ENCODE measurements at regions not wholly inside any gene's neighbourhood (a gene's known extent, or its start where the extent isn't known, plus 50 kb on each side); places are given as distances from the start of the nearest gene placed in this dataset.

DNA sequence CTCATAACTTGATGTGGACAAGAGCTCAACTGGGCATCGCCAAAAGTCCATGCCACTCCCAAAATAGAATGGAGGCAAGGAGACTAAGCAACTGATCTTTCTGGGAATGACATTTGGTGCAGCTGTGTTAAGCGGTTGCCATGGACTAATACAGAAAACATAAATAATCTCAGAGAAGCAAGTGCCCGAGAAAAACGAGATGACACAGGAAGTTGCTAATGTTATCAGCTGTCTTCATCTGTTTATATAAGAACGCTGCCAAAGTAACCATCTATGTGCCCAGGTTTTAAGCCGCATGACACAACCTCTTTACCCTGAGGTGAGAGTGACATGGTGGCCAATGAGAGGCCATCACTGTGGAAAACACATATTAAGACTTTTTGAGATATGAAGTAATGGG lies 54.9 kb upstream of the SACS start:
- peak; percentile 59 for DNase-seq (ENCODE audit: low read depth, low spot score)
- no peak overlapping the region for H3K27ac ChIP-seq

DNA sequence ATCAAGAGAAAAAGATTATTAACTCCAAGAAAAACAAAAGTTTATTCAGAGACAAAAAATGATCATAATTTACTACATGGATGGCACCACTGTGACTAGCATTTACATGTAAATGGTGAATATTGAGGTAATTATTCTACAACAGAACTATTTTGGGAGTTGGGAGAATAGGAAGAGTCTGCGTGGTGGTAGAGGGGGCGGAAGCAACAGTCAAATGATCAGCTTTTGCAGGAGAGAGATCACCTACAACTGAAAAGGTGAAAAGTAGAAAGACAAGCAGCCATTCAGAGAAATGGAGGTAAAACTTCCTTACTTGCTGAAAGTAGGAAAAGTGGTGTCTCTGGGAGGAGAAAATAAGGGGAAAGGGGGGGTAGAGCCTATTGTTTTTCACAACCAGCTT lies 62.8 kb upstream of the SACS start:
- H3K27ac ChIP-seq = no peak overlapping the region
- DNase-seq (ENCODE audit: low read depth, low spot score) = no peak

DNA sequence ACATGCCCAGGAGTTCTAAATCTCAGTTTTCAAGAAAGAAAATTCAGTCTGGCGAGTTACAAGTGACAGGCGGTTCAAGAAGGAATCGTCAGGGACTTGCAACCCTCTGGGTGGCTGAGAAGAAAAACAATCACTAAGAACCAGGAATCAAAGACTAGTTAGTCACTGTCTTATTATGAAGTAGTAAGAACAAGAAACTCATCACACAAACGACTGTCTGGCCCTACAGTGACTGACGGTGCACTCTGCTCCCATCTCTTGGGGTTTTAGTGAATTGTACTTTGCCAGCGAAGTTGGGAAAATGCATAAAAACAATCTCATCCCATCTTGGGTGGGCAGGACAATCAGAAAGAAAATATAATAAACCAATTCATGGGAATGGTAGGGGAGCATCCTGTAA lies 63.7 kb upstream of the SACS start:
- DNase-seq (ENCODE audit: low read depth, low spot score) = no peak
- no peak overlapping the region for H3K27ac ChIP-seq

DNA sequence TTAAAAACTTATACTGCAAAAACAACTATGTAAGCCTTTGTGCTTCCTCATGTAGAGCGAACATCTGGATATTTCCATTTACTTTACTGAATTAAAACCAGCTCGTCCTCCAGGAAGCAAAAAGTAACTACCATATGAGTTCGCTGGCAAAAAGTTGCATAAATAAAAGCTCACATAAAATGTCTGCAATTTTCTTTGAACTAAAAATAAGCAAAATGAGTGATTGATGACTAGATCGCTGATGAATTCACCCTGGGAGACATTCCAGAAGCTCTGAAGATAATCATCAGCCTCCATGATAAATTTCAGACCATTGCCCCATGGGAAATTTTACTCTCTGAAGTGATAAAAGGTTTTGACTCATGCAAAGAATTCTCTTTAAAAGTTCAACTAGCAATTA lies 67.3 kb upstream of the SACS start:
- no peak overlapping the region for H3K27ac ChIP-seq
- DNase-seq (ENCODE audit: low read depth, low spot score) = no peak

DNA sequence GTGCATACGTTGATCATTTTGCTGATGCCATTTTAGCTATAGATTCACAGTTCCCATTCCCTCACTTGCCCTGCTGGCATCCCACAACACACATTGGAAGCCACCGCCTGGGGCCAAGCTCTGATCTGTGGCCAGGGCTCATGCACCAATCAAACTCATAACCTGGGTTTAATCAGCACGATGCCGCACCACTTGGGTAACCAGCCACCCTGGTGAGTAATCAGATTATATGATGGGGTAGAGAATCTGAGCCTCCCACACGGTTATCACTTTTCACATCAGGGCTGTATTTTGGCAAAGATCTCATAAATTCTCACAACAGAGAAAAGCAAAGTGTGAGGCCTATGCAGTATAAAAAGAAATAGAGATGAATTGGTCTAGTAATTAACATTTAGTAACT lies 66.0 kb upstream of the TNFRSF19 start:
- H3K27ac ChIP-seq = no peak overlapping the region
- no peak for DNase-seq (ENCODE audit: low read depth, low spot score)

DNA sequence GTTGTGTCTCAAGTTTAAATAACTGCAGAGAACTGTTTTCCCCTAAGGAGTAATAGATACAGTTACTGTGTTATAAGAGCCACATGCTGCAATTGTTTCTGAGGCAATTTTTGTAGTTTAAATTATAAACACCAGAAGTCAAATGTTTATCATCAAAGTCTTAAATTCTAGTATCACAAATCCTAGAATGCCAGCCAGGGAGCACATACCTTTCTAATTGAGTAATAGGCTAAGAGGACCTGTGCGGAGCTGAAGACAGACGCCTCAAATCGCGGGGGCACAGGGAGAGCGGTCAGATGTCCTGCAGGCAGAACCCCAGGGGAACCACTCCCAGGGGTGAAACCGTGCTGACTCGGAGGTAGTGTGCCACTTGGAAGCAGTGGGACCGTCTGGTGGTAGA lies 65.2 kb upstream of the TNFRSF19 start:
- H3K27ac ChIP-seq = no peak overlapping the region
- no peak for DNase-seq (ENCODE audit: low read depth, low spot score)

DNA sequence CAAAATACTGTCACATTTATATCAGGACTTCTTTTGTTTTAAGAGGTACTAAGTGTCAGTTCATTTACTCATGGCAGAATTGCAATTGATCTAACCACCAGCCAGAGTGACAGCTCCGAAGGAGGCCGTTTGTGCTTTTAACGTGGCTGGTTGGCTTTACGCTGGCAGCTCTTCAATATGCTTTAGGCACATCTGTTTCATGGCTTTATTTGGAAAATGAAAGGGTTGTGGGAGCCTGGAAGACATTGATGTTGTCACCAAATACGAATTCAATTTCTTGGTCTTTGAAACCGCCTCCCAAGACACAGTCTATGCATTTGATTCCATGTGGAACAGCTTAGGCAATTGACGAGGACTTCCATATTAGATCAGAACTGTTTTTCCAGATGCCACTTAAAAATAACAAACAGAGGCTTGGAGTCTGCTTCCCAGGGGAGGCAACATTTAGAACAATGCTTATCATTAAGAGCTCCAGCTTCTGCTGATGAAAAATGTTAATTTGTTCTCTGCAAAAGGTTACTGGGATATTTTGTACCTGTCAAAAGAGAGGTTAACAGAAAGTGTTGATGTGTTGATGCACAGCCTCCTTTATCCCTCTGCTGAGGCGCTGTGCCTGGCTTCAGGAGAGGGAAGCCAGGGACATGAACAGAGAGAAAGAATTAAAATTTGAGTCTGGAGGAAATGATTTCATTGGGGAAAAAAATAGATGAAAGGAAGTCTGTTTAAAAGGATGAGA lies 64.0 kb upstream of the TNFRSF19 start:
- no peak overlapping the region for H3K27ac ChIP-seq

DNA sequence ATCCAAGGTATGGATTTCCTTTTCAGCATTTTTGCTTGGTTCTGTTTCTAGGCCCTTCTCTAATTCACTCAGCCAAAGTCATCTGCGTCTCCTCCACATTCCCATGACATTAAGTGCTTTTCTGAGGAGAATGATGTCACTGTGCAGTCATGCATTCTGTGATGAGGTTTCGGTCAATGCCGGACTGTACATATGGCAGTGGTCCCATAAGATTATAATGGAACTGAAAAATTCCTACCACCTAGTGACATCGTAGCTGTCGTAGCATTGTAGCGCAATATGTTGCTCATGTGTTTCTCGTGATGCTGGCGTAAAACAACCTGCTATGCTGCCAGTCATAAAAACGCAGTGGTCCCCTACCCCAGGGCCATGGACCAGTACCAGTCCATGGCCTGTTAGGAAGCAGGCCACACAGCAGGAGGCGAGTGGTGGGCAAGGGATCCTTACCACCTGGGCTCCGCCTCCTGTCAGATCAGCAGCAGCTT lies 63.4 kb upstream of the TNFRSF19 start:
- DNase-seq (ENCODE audit: low read depth, low spot score) = no peak
- no peak overlapping the region for H3K27ac ChIP-seq

More for the DNA sequence above, 64.0 kb upstream of the TNFRSF19 start:
- no peak for DNase-seq (ENCODE audit: low read depth, low spot score)

DNA sequence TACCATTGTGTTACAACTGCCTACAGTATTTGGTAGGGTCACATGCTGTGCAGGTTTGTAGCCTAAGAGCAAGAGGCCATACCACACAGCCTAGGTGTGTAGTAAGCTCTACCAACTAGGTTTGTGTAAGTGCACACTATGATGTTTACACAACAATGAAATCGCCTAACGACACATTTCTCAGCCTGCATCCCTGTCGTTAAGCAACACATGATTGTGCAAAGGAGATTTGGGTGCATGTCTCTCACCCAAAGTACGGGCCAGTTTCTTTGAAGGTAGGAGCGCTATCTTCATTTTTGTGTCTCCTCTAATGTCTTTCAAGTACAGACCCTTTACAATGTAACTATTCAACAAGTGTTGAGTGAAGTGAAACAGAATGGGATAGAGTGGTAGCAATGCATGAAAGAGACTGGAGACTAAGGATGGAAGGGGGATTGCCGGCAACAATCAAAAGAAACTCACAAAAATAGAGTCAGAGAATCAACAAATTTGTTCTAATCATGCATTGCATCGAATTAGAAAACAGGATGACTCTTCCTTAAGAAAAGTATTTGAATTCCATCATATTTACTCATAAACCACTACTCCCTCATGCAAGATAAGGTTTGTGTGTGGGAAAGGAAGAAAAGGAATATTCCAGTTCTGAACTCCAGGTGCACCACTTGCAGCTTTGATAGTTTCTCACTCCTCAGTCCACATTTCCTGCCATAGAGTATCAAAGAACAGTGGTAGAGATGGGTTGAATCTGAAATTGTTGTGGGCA lies 60.2 kb upstream of the TNFRSF19 start:
- peak overlapping the region; percentile 45 for H3K27ac ChIP-seq
- DNase-seq (ENCODE audit: low read depth, low spot score) = no peak

DNA sequence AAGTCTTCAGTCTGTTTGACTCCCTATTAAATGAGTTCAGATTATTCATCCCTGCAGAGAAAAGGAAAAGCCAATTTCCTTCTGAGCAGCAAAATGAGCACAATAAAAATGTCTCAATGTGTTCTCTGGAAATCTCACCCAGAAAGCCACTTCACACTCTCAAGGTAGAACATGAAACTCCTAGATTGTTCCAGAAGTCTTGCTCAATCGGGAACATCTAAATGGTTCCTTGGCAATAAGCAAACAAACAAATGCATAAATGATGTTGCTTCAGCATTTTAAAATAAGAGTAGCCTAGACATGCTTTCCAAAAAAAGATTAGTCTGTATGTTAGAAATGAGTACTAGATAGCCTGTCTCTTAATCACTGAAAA lies 59.7 kb upstream of the TNFRSF19 start:
- DNase-seq (ENCODE audit: low read depth, low spot score) = peak; percentile 33
- H3K27ac ChIP-seq = peak overlapping the region; percentile 45

DNA sequence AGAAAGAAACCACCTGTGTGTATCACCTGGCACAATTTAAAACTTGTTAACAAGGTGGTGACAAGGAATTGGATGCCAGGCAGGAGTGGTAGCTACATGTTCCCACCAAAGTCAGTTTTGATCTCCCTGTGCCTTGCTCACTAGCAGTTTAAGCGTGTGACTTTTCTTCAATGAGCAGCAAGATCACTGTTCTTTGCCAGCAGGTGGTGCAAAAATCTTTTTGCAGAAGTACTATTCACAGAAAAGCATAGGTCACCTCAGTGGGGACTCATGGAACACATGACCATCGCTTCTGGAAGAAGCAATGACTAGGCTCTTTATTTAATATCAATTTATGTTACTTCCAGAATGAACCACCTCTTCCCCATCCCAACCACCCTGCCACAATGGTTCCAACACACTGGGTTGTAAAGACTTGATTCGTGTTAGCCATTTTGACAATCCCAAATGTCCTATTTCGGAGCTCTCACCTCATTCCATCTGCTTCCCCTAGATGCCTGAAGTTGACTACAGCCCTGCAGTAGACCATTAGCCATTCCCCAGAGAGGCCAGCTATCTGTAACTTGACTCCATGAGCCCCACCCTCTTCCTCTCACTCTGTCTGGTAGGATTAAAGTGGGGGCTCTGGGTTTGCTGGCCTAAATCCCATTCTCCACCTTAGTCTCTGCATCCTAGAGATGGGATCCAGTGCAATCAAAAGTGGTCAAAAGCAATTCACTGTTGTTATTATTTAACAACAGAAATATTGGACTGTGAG lies 59.1 kb upstream of the TNFRSF19 start:
- no peak for DNase-seq (ENCODE audit: low read depth, low spot score)
- H3K27ac ChIP-seq = peak overlapping the region; percentile 45

DNA sequence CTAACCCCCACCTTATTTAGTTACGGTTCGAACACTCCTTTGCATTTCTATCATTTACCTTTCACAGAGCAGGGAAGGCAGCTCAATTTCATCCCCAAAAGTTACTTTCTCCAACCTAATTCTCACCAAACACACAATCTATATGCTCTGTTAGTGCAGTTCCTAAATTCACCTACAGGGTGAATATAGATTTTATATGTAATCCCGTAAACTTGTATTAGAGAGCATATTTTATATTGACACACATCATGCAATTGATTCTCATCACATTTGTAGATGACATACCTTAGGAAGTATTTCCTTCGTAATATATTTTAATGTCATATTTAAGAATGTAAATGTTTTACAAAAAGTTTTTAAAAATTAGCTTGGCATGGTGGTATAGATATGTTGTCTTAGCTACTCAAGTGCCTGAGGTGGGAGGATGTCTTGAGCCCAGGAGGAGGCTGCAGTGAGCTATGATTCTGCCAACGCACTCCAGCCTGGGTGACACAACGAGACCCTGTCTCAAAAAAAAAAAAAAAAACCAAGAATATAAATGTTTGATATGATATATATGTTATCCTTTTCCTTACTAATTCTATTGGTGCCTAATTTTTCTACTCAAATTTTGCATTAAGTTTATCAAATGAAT lies 57.3 kb upstream of the TNFRSF19 start:
- DNase-seq (ENCODE audit: low read depth, low spot score) = no peak
- H3K27ac ChIP-seq = no peak overlapping the region

DNA sequence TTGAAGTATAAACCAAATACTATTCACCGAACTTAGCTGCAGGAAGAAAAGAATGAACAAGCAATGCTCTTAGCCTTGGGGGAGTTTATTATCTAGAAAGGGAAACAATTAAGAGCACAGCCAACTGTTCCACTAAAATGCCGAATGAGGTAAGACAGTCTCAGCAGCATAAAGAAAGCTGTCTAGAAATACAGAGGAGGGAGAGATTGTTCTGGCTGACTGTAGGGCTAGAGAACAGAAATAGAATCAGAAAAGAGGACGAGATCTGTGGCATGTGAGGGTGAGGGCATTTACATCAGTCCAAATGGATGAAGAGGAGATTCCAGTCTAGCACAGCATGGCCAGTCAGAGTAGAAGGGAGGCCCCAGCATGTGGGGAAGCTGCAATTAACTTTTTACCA lies 56.8 kb upstream of the TNFRSF19 start:
- no peak overlapping the region for H3K27ac ChIP-seq

DNA sequence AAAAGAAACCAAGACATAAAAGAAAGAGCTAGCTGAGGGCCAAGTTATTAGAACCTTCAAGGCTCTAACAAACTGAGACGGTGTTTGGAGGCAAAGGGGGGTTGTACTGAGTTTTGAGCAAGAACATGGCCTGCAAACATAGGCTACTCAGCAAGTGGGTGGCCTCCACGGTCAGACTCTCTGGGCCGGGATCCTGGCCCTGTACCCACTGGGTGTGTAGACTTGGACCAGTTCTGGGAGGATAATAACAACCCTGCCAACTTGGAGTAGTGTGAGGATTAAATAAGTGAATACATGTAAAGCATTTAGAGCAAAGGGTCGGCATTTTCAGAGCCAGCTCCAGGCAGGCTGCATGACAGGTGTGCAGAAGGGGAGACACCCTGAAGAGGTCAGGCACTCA lies 56.1 kb upstream of the TNFRSF19 start:
- H3K27ac ChIP-seq = no peak overlapping the region
- no peak for DNase-seq (ENCODE audit: low read depth, low spot score)

More for the DNA sequence above, 56.8 kb upstream of the TNFRSF19 start:
- no peak for DNase-seq (ENCODE audit: low read depth, low spot score)

DNA sequence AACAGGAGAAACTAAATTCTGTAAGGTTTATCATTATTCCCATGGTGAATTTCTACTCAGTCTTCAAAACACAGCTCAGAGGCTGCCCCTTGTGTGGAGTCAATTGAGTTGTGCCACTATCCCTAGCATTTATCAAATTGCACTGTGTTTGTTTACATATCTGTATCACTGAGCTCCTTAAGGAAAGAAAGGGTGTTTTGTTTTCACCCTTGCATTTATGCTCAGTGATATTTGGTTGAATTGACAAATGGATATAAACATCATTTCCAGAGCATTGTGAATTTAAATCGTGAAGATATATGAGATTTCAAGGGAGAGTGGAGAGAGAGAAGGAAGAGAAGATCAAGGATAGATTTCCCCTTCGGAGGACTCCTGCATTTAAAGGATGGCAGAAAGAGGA lies 55.1 kb upstream of the TNFRSF19 start:
- no peak overlapping the region for H3K27ac ChIP-seq
- DNase-seq (ENCODE audit: low read depth, low spot score) = no peak

DNA sequence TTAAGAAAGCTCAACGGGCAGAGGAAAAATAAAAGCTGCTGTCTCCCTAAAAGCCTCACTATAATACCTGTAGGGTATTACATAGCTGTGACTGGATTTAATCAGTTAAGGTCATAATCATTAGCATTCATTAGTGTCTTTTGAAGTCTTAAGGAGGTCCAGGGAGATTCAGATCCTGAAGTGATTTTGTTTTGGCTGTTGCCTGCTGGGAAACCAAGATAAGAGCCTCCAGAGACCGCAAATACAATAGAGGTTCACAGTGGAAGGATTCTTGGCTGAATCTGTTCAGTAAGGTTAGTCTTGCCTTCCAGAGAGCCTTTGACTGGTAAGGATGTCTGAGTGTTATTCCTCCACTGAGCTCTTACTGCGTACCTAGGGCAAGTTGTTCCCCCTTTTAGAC lies 54.0 kb upstream of the TNFRSF19 start:
- H3K27ac ChIP-seq = no peak overlapping the region
- no peak for DNase-seq (ENCODE audit: low read depth, low spot score)

DNA sequence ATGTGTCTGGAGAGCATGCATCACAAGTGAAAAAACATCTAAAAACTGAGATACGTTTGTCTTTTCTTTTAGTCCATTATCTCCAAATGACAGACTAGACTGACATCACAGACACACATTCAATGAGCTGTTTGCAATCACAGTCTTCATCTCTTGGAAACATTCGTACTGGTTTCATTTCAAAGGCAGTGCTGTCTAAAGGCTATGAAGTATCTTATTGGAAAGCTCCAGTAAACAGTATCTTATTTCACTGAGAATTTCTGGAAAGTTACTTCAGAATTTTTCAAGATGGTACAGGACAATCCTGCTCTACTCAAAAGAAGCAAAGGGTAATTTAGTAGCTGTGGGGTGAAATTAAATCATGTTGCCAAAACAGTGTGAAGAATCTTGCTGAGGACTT lies 53.5 kb upstream of the TNFRSF19 start:
- no peak for DNase-seq (ENCODE audit: low read depth, low spot score)
- H3K27ac ChIP-seq = no peak overlapping the region

DNA sequence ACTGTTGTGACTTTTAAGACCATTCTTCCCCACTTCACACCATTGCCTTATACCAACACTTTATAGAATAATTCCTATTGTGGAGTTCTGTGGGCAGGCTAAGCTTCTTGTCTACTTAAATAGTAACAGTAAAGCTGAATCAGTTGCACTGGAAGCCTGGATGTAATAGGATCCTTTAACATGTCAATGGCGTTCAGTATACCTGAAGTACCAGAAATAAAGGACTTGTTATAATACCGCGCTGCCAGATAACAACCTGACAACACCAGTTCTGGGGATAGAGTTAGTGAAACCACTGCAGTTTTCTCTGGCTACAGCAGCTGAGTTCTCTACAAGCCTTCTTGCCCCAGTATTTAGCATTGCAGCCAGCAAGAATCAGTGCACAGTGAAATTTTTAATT lies 52.0 kb upstream of the TNFRSF19 start:
- no peak for DNase-seq (ENCODE audit: low read depth, low spot score)
- H3K27ac ChIP-seq = no peak overlapping the region

All from epithelial cell of prostate (primary cell).